ENCODE measurements at regions not wholly inside any gene's neighbourhood (a gene's known extent, or its start where the extent isn't known, plus 50 kb on each side); places are given as distances from the start of the nearest gene placed in this dataset.
"Not testable (repeated sequence)": the region's sequence is repeated elsewhere in the genome, so short reads cannot be mapped to it uniquely, and the experiment has no call there.

DNA sequence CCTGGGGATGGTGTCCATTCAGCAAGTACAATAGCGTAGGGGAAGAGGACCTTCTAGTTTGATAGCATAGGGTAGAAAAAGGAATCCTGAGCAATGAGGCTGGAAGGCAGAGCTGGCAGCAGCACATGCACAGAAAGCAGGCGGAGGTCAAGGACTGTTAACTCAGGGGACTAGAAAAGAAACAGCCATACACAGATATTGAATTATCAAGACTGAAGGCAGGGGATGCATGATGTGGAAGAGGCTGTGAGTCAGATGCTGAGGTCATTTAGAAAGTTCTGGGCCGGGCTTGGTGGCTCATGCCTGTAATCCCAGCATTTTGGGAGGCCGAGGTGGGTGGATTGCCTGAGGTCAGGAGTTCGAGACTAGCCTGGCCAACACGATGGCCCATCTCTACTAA lies 65.6 kb downstream of the OPTC start:
- no peak for DNase-seq (ENCODE audit: low read depth in 3 of 3, low spot score in 2 of 3)

DNA sequence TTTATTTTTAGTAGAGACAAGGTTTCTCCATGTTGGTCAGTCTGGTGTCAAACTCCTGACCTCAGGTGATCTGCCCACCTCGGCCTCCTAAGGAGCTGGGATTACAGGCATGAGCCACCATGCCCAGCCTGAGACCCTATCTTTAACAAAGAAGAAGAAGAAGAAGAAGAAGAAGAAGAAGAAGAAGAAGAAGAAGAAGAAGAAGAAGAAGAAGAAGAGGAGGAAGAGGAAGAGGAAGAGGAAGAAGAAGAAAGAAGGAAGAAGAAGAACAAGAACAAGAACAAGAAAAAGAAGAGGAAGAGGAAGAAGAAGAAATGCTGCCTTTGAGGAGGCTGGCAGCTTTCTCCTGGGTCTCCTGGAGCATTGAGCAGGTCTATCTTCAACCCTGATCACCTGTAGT lies 64.9 kb upstream of the ATP2B4 start:
- not testable (repeated sequence) for DNase-seq (ENCODE audit: low read depth in 3 of 3, low spot score in 2 of 3)

DNA sequence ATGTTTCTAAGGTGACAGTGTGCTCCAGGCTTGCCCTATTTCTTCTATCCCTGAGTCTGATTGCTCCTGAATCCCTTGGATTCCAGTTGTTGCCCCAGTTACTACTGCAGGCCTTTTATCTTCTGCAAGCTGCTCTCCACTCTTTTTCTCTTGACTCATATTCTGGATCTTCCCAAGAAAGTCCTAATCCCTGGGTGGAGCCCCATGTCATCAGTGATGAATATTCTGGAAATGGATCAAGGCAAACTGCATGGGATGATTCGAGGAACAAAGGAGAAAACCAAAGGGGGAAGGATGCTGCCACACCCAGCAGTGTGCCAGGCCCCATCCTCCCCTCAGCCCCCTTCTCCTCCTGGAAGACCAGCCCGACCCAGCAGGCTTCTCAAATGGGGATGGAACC lies 63.3 kb upstream of the ATP2B4 start:
- no peak for DNase-seq (ENCODE audit: low read depth in 3 of 3, low spot score in 2 of 3)

DNA sequence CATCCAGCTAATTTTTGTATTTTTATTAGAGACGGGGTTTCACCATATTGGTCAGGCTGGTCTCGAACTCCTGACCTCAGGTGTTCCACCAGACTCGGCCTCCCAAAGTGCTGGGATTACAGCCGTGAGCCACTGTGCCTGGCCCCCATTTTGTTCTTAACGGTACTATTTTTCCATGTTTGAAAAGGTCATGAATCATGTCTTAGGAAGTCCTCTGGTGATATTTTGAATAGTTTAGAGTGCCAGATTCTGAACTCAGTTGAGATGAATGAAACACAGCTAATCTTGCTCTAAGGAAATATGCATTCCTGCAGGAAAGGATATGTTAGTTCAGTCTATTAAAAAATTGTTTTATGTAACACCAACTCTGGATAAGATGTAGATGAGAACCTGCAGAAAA lies 62.6 kb upstream of the ATP2B4 start:
- DNase-seq (ENCODE audit: low read depth in 3 of 3, low spot score in 2 of 3) = no peak

DNA sequence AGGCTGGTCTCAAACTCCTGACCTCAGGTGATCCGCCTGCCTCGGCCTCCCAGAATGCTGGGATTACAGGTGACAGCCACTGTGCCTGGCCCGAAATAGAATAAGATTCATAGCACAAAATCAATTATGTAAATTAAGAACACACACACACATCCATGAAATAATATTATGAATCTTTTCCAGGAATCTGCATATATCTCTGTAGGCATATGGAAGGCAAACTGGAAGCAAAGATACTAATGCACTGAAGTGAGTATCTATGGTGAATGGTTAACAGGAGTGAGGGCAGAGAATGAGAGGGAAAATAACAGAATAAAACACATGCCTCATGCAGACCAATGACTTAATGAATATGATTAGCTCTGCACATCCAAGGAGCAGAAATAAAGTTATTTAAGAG lies 61.6 kb upstream of the ATP2B4 start:
- no peak for DNase-seq (ENCODE audit: low read depth in 3 of 3, low spot score in 2 of 3)

DNA sequence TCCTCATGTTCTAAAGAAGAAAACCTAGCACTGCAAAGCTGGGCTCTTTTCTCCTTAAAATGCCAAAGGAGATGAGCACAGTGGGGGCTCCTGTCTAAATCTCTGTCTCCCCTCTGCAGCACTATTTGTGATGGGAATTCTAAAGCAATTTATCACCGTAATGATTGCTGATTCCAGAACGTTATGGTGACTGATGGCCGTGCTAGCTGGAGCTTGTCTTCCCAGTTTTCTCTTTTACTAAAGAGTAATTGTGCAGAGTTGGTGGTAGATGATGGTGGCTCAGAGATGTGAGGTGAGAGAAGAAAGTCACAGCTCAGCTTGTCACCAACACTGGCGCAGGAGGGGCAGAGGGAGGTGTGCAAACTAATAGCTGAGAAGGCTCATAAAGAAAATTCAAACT lies 60.7 kb upstream of the ATP2B4 start:
- DNase-seq (ENCODE audit: low read depth in 3 of 3, low spot score in 2 of 3) = no peak

DNA sequence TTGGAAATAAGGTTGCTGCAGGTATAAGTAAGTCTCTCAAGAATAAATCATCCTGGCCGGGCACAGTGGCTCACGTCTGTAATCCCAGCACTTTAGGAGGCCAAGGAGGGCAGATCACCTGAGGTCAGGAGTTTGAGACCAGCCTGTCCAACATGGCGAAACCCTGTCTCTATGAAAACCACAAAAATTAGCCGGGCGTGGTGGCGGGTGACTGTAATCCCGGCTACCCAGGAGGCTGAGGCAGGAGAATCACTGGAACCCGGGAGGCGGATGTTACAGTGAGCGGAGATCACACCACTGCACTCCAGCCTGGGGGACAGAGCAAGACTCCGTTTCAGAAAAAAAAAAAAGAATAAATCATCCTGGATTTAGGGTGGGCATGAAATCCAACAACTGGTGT lies 59.7 kb upstream of the ATP2B4 start:
- not testable (repeated sequence) for DNase-seq (ENCODE audit: low read depth in 3 of 3, low spot score in 2 of 3)

DNA sequence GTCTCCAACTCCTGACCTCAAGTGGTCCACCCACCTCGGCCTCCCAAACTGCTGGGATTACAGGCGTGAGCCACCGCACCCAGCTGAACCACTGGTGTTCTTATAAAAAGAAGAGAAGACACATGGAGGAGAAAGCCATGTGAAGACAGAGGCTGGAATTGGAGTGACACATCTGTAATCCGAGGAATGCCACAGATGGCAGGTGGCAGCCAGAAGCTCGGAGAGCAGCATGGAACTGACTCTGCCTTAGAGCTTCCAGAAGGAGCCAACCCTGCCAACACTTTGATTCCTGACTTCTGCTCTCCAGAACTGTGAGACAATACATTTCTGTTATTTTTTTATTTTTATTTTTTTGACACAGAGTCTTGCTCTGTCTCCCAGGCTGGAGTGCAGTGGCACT lies 59.0 kb upstream of the ATP2B4 start:
- no peak for DNase-seq (ENCODE audit: low read depth in 3 of 3, low spot score in 2 of 3)

DNA sequence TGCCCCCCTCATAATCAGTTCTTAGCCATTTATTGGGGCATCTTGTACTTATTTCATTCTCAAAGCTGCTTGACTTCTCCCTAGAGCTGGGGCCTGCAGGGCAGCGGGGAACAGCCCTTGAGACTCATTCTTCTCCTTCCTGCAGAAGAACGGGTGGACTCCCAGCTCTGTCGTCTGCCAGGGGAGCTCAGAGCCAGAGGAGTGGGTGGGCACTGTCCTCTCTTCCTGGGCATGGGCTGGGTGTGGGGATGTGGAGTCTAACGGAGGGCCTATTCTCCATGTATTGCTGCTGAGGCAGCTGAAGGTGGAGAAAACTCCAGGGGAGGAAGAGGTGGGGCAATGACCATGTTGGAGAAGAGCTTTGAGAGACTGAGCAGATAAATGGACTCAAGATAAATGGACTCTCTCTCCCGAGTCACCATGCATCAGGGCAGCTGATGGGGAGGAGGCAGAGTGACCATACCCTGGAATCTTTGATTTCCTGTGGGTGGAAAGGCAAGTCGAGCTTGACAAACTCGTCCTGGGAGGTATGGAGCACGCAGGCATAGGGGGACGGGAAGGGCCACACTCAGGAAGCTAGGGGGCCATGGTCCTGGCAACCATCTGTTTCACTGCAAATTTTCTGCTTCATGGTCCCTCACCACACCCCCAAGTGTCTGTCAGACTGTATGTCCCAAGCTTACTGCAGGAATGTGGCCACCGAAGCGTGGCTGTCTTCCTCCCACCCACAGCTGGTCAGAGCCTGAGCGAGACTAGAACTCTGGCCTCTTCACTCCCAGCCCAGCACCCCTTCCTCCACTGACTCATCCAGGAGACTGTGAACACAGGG lies 56.9 kb upstream of the ATP2B4 start:
- DNase-seq (ENCODE audit: low read depth in 3 of 3, low spot score in 2 of 3) = no peak

DNA sequence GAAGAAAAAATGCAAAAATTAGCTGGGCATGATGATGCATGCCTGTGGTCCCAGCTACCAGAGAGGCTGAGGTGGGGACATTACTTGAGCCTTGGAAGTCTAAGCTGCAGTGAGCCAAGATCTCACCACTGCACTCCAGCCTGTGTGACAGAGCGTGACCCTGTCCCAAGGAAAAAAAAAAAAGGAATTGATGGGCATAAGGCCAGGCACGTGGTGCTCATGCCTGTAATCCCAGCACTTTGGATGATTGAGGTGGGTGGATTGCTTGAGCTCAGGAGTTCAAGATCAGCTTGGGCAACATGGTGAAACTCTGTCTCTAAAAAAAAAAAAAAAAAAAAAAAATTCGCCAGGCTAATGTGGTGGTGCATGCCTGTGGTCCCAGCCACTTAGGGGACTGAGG lies 55.8 kb upstream of the ATP2B4 start:
- DNase-seq (ENCODE audit: low read depth in 3 of 3, low spot score in 2 of 3) = no peak

DNA sequence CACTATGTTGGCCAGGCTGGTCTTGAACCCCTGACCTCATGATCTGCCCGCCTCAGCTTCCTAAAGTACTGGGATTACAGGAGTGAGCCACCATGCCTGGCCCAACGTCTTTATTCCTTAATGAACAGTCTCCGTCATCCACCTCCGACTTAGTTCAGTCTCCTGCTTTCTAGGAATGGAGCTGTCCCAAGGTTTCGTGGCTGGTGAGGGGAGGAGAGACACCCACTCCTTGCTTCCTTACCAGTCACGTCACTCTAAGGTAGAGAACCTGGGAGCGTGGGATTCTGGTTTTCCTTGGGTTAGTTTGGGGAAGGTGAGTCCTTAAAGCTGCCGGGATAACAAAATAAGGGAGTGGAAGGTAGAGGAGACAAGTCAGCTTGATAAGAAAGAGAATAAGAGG lies 55.0 kb upstream of the ATP2B4 start:
- no peak for DNase-seq (ENCODE audit: low read depth in 3 of 3, low spot score in 2 of 3)

DNA sequence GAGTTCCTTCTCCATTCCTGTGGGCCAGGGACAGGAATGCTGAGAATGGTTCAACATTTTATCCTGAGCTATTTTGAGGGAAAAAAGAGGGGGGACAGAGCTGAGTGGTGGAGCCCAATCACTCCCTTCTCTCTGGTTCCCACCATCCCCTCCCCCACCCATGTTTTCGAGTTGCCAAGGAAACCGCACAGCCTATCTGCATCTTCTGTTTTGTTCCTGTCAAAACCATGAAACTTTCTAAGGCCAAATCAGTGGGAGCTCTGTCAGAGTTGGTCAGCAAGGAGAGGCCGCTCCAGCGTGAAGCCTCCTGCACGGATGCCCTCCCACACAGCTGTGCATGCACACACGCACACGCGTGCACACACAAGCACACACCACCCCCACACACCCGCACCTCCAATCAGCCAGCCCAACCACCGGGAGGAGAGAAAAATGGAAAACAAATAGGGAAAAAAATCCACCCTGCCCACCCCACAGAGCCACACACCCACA lies 54.5 kb upstream of the ATP2B4 start:
- DNase-seq (ENCODE audit: low read depth in 3 of 3, low spot score in 2 of 3) = peak in 2 of 3 donors; percentile 54 to 55

DNA sequence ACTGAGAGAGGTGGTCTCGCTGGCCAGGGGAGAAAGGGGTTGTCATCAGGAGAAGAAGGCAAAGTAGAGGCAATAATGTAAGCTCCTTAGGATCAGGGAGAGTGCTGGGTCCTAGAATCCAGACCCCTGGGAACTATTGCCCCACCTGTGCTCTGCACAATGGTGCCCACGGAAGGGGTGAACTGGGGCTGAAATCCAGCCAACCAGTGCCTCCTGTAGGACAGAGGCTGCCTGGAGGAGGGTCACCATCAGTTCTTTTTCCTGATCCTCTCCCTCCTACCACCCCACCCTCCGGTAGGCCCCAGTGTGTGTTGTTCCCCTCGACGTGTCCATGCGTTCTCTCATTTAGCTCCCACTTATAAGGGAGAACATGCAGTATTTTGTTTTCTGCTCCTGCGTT lies 52.9 kb upstream of the ATP2B4 start:
- no peak for DNase-seq (ENCODE audit: low read depth in 3 of 3, low spot score in 2 of 3)
